Gastroesophageal sphincter (tissue), 4 donors: ENCODE measurements at regions not wholly inside any gene's neighbourhood (a gene's known extent, or its start where the extent isn't known, plus 50 kb on each side); places are given as distances from the start of the nearest gene placed in this dataset.
"Not testable (repeated sequence)": the region's sequence is repeated elsewhere in the genome, so short reads cannot be mapped to it uniquely, and the experiment has no call there.

ENCODE experiments used
- ATAC-seq: fragments of 150-250 bp; one replicate; pipeline ENCODE4 v1.9.1; 2016; ENCODE audit warnings: mild to moderate bottlenecking, moderate library complexity
- H3K27ac ChIP-seq, 4 donors: fragments of 200-600 bp; sonication (generic) in 3 of 4; 1 replicate in 3 of 4; 2 replicates in 1 of 4; pipeline ENCODE4 v1.5.1; 2016 to 2019
- H3K27me3 ChIP-seq: fragments of 200-600 bp; sonication (generic); one replicate; pipeline ENCODE4 v1.5.1; 2019
- H3K36me3 ChIP-seq, 2 donors: fragments of 200-600 bp; sonication (generic); one replicate each; pipeline ENCODE4 v1.5.1; 2019; ENCODE audit warnings: control low read depth in 1 of 2
- H3K4me1 ChIP-seq, 3 donors: fragments of 200-600 bp; sonication (generic); 1 replicate in 2 of 3; 2 replicates in 1 of 3; pipeline ENCODE4 v1.5.1; 2016 to 2019; ENCODE audit warnings: control low read depth in 2 of 3
- H3K4me3 ChIP-seq, 2 donors: fragments of 200-600 bp; sonication (generic); one replicate each; pipeline ENCODE4 v1.5.1; 2019; ENCODE audit warnings: mild to moderate bottlenecking in 1 of 2, moderate library complexity in 1 of 2
- H3K9me3 ChIP-seq, 3 donors: fragments of 200-600 bp; sonication (generic); one replicate each; pipeline ENCODE4 v1.5.1; 2017 to 2019; ENCODE audit warnings: control low read depth in 2 of 3
- CTCF ChIP-seq, 4 experiments: fragments of 200-600 bp in 2 of 4; fragments of 450-650 bp in 2 of 4; sonication (generic) in 1 of 4; IDR thresholded peaks; one replicate each; pipeline ENCODE4 v1.5.1; 2017 to 2019; ENCODE audit warnings: antibody characterized with exemption in 4 of 4, mild to moderate bottlenecking in 2 of 4, moderate library complexity in 2 of 4
- EP300 ChIP-seq: sonication (generic); formaldehyde crosslinking; IDR thresholded peaks from one replicate; pipeline ENCODE4 v1.6.1; 2017; ENCODE audit warnings: antibody characterized with exemption, mild to moderate bottlenecking
- POLR2A ChIP-seq, 2 donors: fragments of 450-650 bp; IDR thresholded peaks; one replicate each; pipeline ENCODE4 v1.6.1; 2017; ENCODE audit warnings: antibody characterized with exemption in 2 of 2, mild to moderate bottlenecking in 2 of 2, moderate library complexity in 1 of 2
- POLR2AphosphoS5 ChIP-seq: sonication (generic); formaldehyde crosslinking; IDR thresholded peaks from one replicate; pipeline ENCODE4 v1.6.1; 2017; ENCODE audit warnings: antibody characterized with exemption
- WGBS, 2 donors: methylation state at CpG; one replicate each; pipeline ENCODE4 v1.1.5; 2018; ENCODE audit warnings: low coverage in 1 of 2; 5-methylcytosine and 5-hydroxymethylcytosine counted together

- H3K4me3 ChIP-seq = peak overlapping the region in 1 of 2 donors; percentile 1
- peak; percentile 74 for ATAC-seq
These were observed 241.4 kb downstream of the BMP4 start for GRCh38 chr14:53715193-53715721.

GRCh38 chr14:53714495-53715192 is 242.0 kb downstream of the BMP4 start:
- peak overlapping the region in 3 of 4 donors; percentile 16 to 34 (median 32) for H3K27ac ChIP-seq
- 9 to 37% methylated on average over 5 of the region's 5 CpGs for WGBS, 2 donors
- H3K27me3 ChIP-seq = no peaks in the 10 kb centered on the region
- H3K4me1 ChIP-seq = peaks cover 0 to 3% (median 0%) of the 10 kb centered on the region in 3 donors
- H3K36me3 ChIP-seq = no peaks in the 10 kb centered on the region
- TF ChIP-seq CTCF (IDR thresholded peaks at IDR 0.05) (no peak), POLR2A (IDR thresholded peaks at IDR 0.05) (no peak)
- ATAC-seq = no peak
- no peaks in the 10 kb centered on the region for H3K9me3 ChIP-seq
- peak overlapping the region in 1 of 2 donors; percentile 1 for H3K4me3 ChIP-seq

More at GRCh38 chr14:53715193-53715721, 241.4 kb downstream of the BMP4 start:
- H3K27ac ChIP-seq = peak overlapping the region in 3 of 4 donors; percentile 16 to 34 (median 32)
- H3K36me3 ChIP-seq = no peaks in the 10 kb centered on the region
- TF ChIP-seq POLR2A (IDR thresholded peaks at IDR 0.05) (no peak), EP300 (no peak), POLR2AphosphoS5 (no peak), CTCF (IDR thresholded peaks at IDR 0.05) (no peak)
- WGBS, 2 donors = 34 to 49% methylated on average over 3 of the region's 3 CpGs
- H3K9me3 ChIP-seq = no peaks in the 10 kb centered on the region
- H3K4me1 ChIP-seq = peaks cover 0 to 3% (median 0%) of the 10 kb centered on the region in 3 donors
- no peaks in the 10 kb centered on the region for H3K27me3 ChIP-seq

- 93 to 94% methylated on average over 3 of the region's 3 CpGs for WGBS, 2 donors
- H3K9me3 ChIP-seq, H3K36me3 ChIP-seq, H3K4me3 ChIP-seq, H3K4me1 ChIP-seq, H3K27ac ChIP-seq, ATAC-seq, H3K27me3 ChIP-seq: not testable (repeated sequence)
These were observed 243.7 kb downstream of the BMP4 start for GRCh38 chr14:53712901-53713300.

GRCh38 chr14:53711205-53711604 is 245.4 kb downstream of the BMP4 start:
- WGBS, 2 donors = 75 to 89% methylated on average over 4 of the region's 4 CpGs
- H3K27ac ChIP-seq = no peak overlapping the region
- H3K4me1 ChIP-seq = no peaks in the 10 kb centered on the region
- H3K9me3 ChIP-seq = no peaks in the 10 kb centered on the region
- no peaks in the 10 kb centered on the region for H3K36me3 ChIP-seq
- H3K27me3 ChIP-seq = no peaks in the 10 kb centered on the region
- no peak for ATAC-seq
- TF ChIP-seq EP300 (no peak), POLR2A (IDR thresholded peaks at IDR 0.05) (no peak), CTCF (IDR thresholded peaks at IDR 0.05) (no peak), POLR2AphosphoS5 (no peak)
- H3K4me3 ChIP-seq = no peak overlapping the region

- no peaks in the 10 kb centered on the region for H3K4me1 ChIP-seq
- H3K4me3 ChIP-seq = no peak overlapping the region
- H3K27me3 ChIP-seq = no peaks in the 10 kb centered on the region
- TF ChIP-seq POLR2A (IDR thresholded peaks at IDR 0.05) (no peak), POLR2AphosphoS5 (no peak), EP300 (no peak), CTCF (IDR thresholded peaks at IDR 0.05) (no peak)
- no peak overlapping the region for H3K27ac ChIP-seq
- H3K9me3 ChIP-seq = no peaks in the 10 kb centered on the region
- no peak for ATAC-seq
- no peaks in the 10 kb centered on the region for H3K36me3 ChIP-seq
- 91 to 96% methylated on average over 1 to 3 of the region's 4 CpGs for WGBS, 2 donors
These were observed 246.0 kb downstream of the BMP4 start for GRCh38 chr14:53710615-53711014.
